WTC11 (cell line): ENCODE measurements at regions not wholly inside any gene's neighbourhood (a gene's known extent, or its start where the extent isn't known, plus 50 kb on each side); places are given as distances from the start of the nearest gene placed in this dataset.

ENCODE experiments used
- MLX ChIP-seq: sonication (generic); formaldehyde crosslinking; IDR thresholded peaks from 2 replicates; pipeline ENCODE4 v1.8.1; 2023; ENCODE audit warnings: mild to moderate bottlenecking, missing genetic modification reagents, moderate library complexity
- NFYB ChIP-seq: sonication (generic); formaldehyde crosslinking; conservative IDR thresholded peaks from 2 replicates; pipeline ENCODE4 v1.8.0; 2022; ENCODE audit warnings: low read depth, missing genetic modification reagents
- TEAD4 ChIP-seq: sonication (generic); formaldehyde crosslinking; IDR thresholded peaks from 2 replicates; pipeline ENCODE4 v1.8.0; 2022; ENCODE audit warnings: mild to moderate bottlenecking, missing genetic modification reagents
- TF ChIP-seq, protein P1 (sequence below): fragments of 200-600 bp; IDR thresholded peaks from 2 replicates; pipeline ENCODE4 v1.8.0; 2022; ENCODE audit warnings: antibody characterized with exemption

DNA sequence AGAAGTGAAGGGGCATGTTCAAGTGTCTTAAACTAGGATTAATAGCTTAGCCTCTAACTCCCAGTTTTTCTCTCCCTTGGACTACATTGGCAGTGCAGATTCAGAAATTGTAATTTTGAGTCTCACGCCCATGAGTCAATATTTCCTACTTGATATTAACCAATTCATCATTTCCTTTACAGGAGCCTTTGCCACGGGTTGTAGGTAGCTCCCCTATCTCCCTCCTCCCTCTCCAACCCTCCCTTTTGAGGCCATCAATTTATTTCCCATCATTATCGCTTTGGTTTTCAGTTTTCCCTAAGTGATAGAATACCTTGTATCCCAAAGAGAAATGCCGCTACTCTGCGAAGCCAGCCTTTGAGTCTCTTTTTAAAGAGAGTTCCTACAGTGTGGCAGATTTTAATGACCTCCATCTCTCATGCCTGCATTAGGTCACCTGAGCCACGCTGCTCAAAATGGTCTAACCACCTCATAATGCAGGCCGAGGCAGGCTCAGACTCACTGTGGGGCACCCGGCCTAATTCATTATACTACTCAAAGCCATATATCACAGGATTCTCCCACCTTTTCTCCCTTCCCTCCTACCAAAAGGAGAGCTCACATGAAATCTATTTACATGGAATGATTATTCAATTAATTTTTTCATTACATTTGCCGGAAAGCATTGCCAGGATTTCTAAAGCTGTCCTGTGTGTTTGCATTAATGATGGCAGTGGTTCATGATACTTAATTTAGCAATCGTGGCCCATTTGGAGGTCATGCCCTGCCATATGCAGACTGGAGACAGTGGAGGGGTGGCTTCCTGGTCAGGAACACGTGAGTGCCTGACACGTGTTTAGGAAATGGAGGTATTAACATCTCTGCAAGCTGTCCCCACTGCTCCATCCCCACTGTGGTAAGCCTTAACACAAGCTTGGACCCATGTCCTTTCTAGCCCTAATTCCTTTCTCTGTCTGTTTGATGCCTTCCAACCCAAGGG is 448.2 kb upstream of the AUTS2 start:
- no peak for TF ChIP-seq MLX (CRISPR knock-in tag)
- TF ChIP-seq, protein P1, sequence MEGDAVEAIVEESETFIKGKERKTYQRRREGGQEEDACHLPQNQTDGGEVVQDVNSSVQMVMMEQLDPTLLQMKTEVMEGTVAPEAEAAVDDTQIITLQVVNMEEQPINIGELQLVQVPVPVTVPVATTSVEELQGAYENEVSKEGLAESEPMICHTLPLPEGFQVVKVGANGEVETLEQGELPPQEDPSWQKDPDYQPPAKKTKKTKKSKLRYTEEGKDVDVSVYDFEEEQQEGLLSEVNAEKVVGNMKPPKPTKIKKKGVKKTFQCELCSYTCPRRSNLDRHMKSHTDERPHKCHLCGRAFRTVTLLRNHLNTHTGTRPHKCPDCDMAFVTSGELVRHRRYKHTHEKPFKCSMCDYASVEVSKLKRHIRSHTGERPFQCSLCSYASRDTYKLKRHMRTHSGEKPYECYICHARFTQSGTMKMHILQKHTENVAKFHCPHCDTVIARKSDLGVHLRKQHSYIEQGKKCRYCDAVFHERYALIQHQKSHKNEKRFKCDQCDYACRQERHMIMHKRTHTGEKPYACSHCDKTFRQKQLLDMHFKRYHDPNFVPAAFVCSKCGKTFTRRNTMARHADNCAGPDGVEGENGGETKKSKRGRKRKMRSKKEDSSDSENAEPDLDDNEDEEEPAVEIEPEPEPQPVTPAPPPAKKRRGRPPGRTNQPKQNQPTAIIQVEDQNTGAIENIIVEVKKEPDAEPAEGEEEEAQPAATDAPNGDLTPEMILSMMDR = no peak
- TF ChIP-seq NFYB (CRISPR knock-in tag) = no peak
- TF ChIP-seq TEAD4 (CRISPR knock-in tag) = no peak
